ENCODE measurements at regions not wholly inside any gene's neighbourhood (a gene's known extent, or its start where the extent isn't known, plus 50 kb on each side); places are given as distances from the start of the nearest gene placed in this dataset.

GRCh38 chr5:67702008-67702407, 505.4 kb upstream of the CD180 start:
- TF ChIP-seq CTCF (IDR thresholded peaks at IDR 0.05) (no peak), POLR2A (IDR thresholded peaks at IDR 0.05) (no peak)
